Mesenchymal stem cell (in vitro differentiated cells and primary cell): ENCODE measurements at regions not wholly inside any gene's neighbourhood (a gene's known extent, or its start where the extent isn't known, plus 50 kb on each side); places are given as distances from the start of the nearest gene placed in this dataset.

ENCODE experiments used
- DNase-seq: peaks from one replicate; pipeline ENCODE4 v3.0.0-alpha.2; 2013
- H2AFZ ChIP-seq: one replicate; pipeline ENCODE4 v1.6.1; 2013; ENCODE audit warnings: low read depth, mild to moderate bottlenecking, control low read depth, inconsistent platforms, low read length, moderate library complexity
- H2AK5ac ChIP-seq: 2 replicates; pipeline ENCODE4 v1.6.1; 2013; ENCODE audit warnings: low read length, moderate library complexity, mild to moderate bottlenecking, inconsistent platforms; ENCODE audit not compliant: severe bottlenecking
- H2BK120ac ChIP-seq: one replicate; pipeline ENCODE4 v1.6.1; 2013; ENCODE audit warnings: low read depth, mild to moderate bottlenecking, inconsistent platforms, low read length, moderate library complexity
- H2BK12ac ChIP-seq, 2 experiments: one replicate each; pipeline ENCODE4 v1.6.1; 2013; ENCODE audit warnings: inconsistent platforms in 2 of 2, low read length in 2 of 2, mild to moderate bottlenecking in 2 of 2, moderate library complexity in 2 of 2, control low read depth in 1 of 2
- H2BK15ac ChIP-seq: one replicate; pipeline ENCODE4 v1.6.1; 2013; ENCODE audit warnings: mild to moderate bottlenecking, low read depth, inconsistent platforms; ENCODE audit not compliant: poor library complexity, severe bottlenecking
- H2BK5ac ChIP-seq: 2 replicates; pipeline ENCODE4 v1.6.1; 2013; ENCODE audit warnings: low read depth, mild to moderate bottlenecking, low read length, control low read depth, inconsistent platforms; ENCODE audit not compliant: poor library complexity, severe bottlenecking
- H3K14ac ChIP-seq, 2 experiments: one replicate each; pipeline ENCODE4 v1.6.1; 2013; ENCODE audit warnings: inconsistent platforms in 2 of 2, low read length in 2 of 2, control low read depth in 1 of 2, mild to moderate bottlenecking in 1 of 2, moderate library complexity in 1 of 2
- H3K18ac ChIP-seq, 2 experiments: one replicate each; pipeline ENCODE4 v1.6.1; 2013; ENCODE audit warnings: inconsistent platforms in 2 of 2, low read length in 2 of 2, control low read depth in 1 of 2, low read depth in 1 of 2, mild to moderate bottlenecking in 1 of 2
- H3K23ac ChIP-seq, 2 experiments: one replicate each; pipeline ENCODE4 v1.6.1; 2013; ENCODE audit warnings: inconsistent platforms in 2 of 2, low read length in 2 of 2, mild to moderate bottlenecking in 2 of 2, moderate library complexity in 2 of 2, control low read depth in 1 of 2
- H3K27ac ChIP-seq: 2 replicates; pipeline ENCODE4 v1.5.1; 2013; ENCODE audit warnings: mild to moderate bottlenecking, moderate library complexity, low read length, control low read depth, inconsistent platforms; ENCODE audit not compliant: poor library complexity, severe bottlenecking
- H3K27me3 ChIP-seq, 2 experiments: 2 replicates each; pipeline versions ENCODE4 v1.6.1 to v1.7.0; 2013; ENCODE audit warnings: low read length in 2 of 2, mild to moderate bottlenecking in 2 of 2, moderate library complexity in 2 of 2, control low read depth in 1 of 2, inconsistent platforms in 1 of 2; ENCODE audit not compliant: control insufficient read depth in 1 of 2, insufficient read depth in 1 of 2
- H3K36me3 ChIP-seq, 2 experiments: 2 replicates each; pipeline versions ENCODE4 v1.6.1 to v1.7.0; 2013; ENCODE audit warnings: low read length in 2 of 2, control low read depth in 1 of 2, inconsistent platforms in 1 of 2, low read depth in 1 of 2, mild to moderate bottlenecking in 1 of 2; ENCODE audit not compliant: insufficient read depth in 2 of 2, control insufficient read depth in 1 of 2
- H3K4ac ChIP-seq, 2 experiments: one replicate each; pipeline ENCODE4 v1.6.1; 2013; ENCODE audit warnings: inconsistent platforms in 2 of 2, low read length in 2 of 2, mild to moderate bottlenecking in 2 of 2, moderate library complexity in 2 of 2, control low read depth in 1 of 2, low read depth in 1 of 2
- H3K4me1 ChIP-seq: 2 replicates; pipeline ENCODE4 v1.6.1; 2013; ENCODE audit warnings: low read depth, low read length, control low read depth; ENCODE audit not compliant: control insufficient read depth, insufficient read depth
- H3K4me2 ChIP-seq: 2 replicates; pipeline ENCODE4 v1.6.1; 2013; ENCODE audit warnings: low read length, mild to moderate bottlenecking, inconsistent platforms; ENCODE audit not compliant: poor library complexity, severe bottlenecking
- H3K4me3 ChIP-seq, 2 experiments: 2 replicates each; pipeline versions ENCODE4 v1.5.1 to v1.7.0; 2013; ENCODE audit warnings: low read length in 2 of 2, mild to moderate bottlenecking in 2 of 2, control low read depth in 1 of 2, low read depth in 1 of 2; ENCODE audit not compliant: insufficient read depth in 1 of 2
- H3K79me1 ChIP-seq: replicated peaks from 2 replicates; pipeline ENCODE4 v1.6.1; 2013; ENCODE audit warnings: mild to moderate bottlenecking, control low read depth, low read length, inconsistent platforms; ENCODE audit not compliant: poor library complexity, severe bottlenecking
- H3K9ac ChIP-seq: 2 replicates; pipeline ENCODE4 v1.7.0; 2013; ENCODE audit warnings: mild to moderate bottlenecking, low read length, moderate library complexity
- H3K9me3 ChIP-seq: 2 replicates; pipeline ENCODE4 v1.7.0; 2013; ENCODE audit warnings: mild to moderate bottlenecking, low read length; ENCODE audit not compliant: control insufficient read depth
- H4K8ac ChIP-seq: one replicate; pipeline ENCODE4 v1.6.1; 2013; ENCODE audit warnings: inconsistent platforms, mild to moderate bottlenecking, low read length, moderate library complexity
- H4K91ac ChIP-seq: one replicate; pipeline ENCODE4 v1.6.1; 2013; ENCODE audit warnings: mild to moderate bottlenecking, low read length, inconsistent platforms
- WGBS: methylation state at CpG from one replicate; pipeline ENCODE4 v1.1.7; 2013; ENCODE audit warnings: mixed read lengths; 5-methylcytosine and 5-hydroxymethylcytosine counted together

GRCh38 chr12:111085096-111085495, 164.7 kb upstream of the MYL2 start:
- Histone ChIP-seq H3K9me3 (no peaks in the 10 kb centered on the region), H3K9ac (no peak overlapping the region), H3K36me3 (no peaks in the 10 kb centered on the region), H3K27ac (no peak overlapping the region), H3K27me3 (peaks cover 28 to 74% of the 10 kb centered on the region in 2 experiments), H3K4ac (no peak overlapping the region), H3K18ac (no peak overlapping the region), H2BK120ac (no peak overlapping the region), H4K91ac (no peak overlapping the region), H2BK15ac (no peak overlapping the region), H3K79me1 (no peaks in the 10 kb centered on the region), H2BK5ac (no peak overlapping the region), H3K23ac (no peak overlapping the region), H2BK12ac (no peak overlapping the region), H3K4me3 (no peak overlapping the region), H4K8ac (no peak overlapping the region), H3K4me2 (no peak overlapping the region), H2AK5ac (no peak overlapping the region), H3K4me1 (no peaks in the 10 kb centered on the region), H3K14ac (no peak overlapping the region), H2AFZ (no peak overlapping the region)
- no peak for DNase-seq
- WGBS: 100% methylated on average over 1 of the region's 1 CpG

DNA sequence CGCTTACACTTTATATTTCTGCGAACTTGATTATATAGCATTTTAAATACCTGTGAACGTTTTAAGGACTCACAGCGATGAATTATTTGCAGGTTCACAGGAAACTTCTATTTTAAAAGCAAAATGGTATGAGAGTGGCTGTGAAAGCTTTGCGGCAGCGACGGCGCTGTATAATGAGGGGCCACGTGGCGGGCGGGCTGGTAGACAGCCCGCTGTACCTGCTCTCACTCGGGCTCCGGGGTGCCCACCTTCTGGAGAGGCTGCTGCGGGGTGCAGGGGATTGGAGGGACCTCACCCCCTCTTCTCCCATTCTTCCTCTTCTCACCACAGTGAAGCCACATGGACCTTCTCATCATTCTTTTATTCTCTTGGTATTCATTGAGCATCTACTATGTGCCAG, 164.2 kb upstream of the MYL2 start:
- no peak overlapping the region for H3K23ac ChIP-seq
- DNase-seq: no peak
- H2BK120ac ChIP-seq: no peak overlapping the region
- H3K4me2 ChIP-seq: no peak overlapping the region
- H3K79me1 ChIP-seq: no peaks in the 10 kb centered on the region
- H3K14ac ChIP-seq: no peak overlapping the region
- H3K9ac ChIP-seq: no peak overlapping the region
- H4K91ac ChIP-seq: no peak overlapping the region
- no peaks in the 10 kb centered on the region for H3K9me3 ChIP-seq
- no peak overlapping the region for H3K18ac ChIP-seq
- H3K27ac ChIP-seq: no peak overlapping the region
- no peaks in the 10 kb centered on the region for H3K4me1 ChIP-seq
- H3K4me3 ChIP-seq: no peak overlapping the region
- H2AK5ac ChIP-seq: no peak overlapping the region
- no peak overlapping the region for H3K4ac ChIP-seq
- H2BK5ac ChIP-seq: no peak overlapping the region
- H4K8ac ChIP-seq: no peak overlapping the region
- H2AFZ ChIP-seq: no peak overlapping the region
- 92% methylated on average over 13 of the region's 15 CpGs for WGBS
- H2BK12ac ChIP-seq: no peak overlapping the region
- no peak overlapping the region for H2BK15ac ChIP-seq
- H3K27me3 ChIP-seq: peaks cover 24 to 75% of the 10 kb centered on the region in 2 experiments
- no peaks in the 10 kb centered on the region for H3K36me3 ChIP-seq

DNA sequence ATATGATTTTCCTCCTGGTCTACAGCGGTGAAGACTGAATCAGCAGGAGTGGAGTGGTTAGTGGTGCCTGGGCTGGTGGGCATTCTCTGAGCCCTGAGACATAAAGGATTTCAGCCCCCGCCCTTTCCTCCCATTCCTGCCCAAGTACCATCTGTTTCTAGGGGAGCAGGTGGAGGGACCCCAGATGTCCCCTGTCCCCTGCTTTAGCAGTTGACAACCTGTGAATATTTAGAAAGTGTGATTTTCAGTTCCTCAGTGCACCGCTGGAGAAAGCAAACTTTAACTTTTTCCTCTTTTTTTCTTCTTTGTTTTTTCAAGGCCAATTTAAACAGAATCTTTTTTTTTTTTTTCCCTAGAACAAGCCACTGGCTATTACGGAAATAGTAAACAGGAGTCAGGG, 163.8 kb upstream of the MYL2 start:
- no peak overlapping the region for H2BK5ac ChIP-seq
- no peak for DNase-seq
- H3K4me3 ChIP-seq: no peak overlapping the region

DNA sequence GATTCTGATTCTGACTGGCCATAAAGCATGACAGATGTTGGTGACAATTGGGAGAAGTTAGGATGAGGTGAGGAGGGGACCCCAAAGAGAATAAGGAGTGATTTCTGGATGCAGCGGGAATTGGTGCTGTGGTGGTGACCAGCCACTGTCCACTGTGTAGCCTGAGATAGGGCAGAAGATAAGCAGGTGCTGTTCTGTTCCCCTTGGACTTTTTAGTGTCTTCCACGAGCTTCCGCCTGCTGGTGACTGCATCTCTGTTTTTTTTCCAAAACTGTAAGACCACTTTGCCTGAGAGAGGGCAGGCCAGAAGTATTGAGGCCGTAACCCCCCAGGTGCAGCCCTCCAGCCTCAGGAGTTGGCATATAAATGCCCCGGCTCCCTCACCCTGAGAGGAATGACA, 161.2 kb upstream of the MYL2 start:
- no peak overlapping the region for H2AK5ac ChIP-seq
- no peak overlapping the region for H3K4me2 ChIP-seq
- H4K91ac ChIP-seq: no peak overlapping the region
- H3K9me3 ChIP-seq: no peaks in the 10 kb centered on the region
- peaks cover 18 to 79% of the 10 kb centered on the region in 2 experiments for H3K27me3 ChIP-seq
- no peak overlapping the region for H2BK15ac ChIP-seq
- DNase-seq: no peak
- no peaks in the 10 kb centered on the region for H3K36me3 ChIP-seq
- no peak overlapping the region for H2BK120ac ChIP-seq
- no peak overlapping the region for H3K4me3 ChIP-seq
- no peak overlapping the region for H3K4ac ChIP-seq
- WGBS: 78% methylated on average over 5 of the region's 5 CpGs
- no peak overlapping the region for H3K23ac ChIP-seq
- no peaks in the 10 kb centered on the region for H3K79me1 ChIP-seq
- H2BK12ac ChIP-seq: no peak overlapping the region
- H3K9ac ChIP-seq: no peak overlapping the region
- no peak overlapping the region for H3K14ac ChIP-seq
- H3K27ac ChIP-seq: no peak overlapping the region
- no peaks in the 10 kb centered on the region for H3K4me1 ChIP-seq
- no peak overlapping the region for H3K18ac ChIP-seq
- no peak overlapping the region for H2BK5ac ChIP-seq
- no peak overlapping the region for H2AFZ ChIP-seq
- H4K8ac ChIP-seq: no peak overlapping the region

More for the DNA sequence above, 163.8 kb upstream of the MYL2 start:
- peaks cover 20 to 75% of the 10 kb centered on the region in 2 experiments for H3K27me3 ChIP-seq
- no peak overlapping the region for H3K27ac ChIP-seq
- H3K79me1 ChIP-seq: no peaks in the 10 kb centered on the region
- no peak overlapping the region for H4K91ac ChIP-seq
- no peak overlapping the region for H2BK120ac ChIP-seq
- no peak overlapping the region for H3K23ac ChIP-seq
- H3K14ac ChIP-seq: no peak overlapping the region
- H3K9me3 ChIP-seq: no peaks in the 10 kb centered on the region
- no peaks in the 10 kb centered on the region for H3K4me1 ChIP-seq
- no peak overlapping the region for H2BK12ac ChIP-seq
- no peak overlapping the region for H3K4ac ChIP-seq
- H3K4me2 ChIP-seq: no peak overlapping the region
- H2AK5ac ChIP-seq: no peak overlapping the region
- no CpG with 5 or more reads among the region's 4 CpGs for WGBS
- H3K36me3 ChIP-seq: no peaks in the 10 kb centered on the region
- no peak overlapping the region for H3K9ac ChIP-seq
- no peak overlapping the region for H3K18ac ChIP-seq
- H4K8ac ChIP-seq: no peak overlapping the region
- no peak overlapping the region for H2BK15ac ChIP-seq
- no peak overlapping the region for H2AFZ ChIP-seq
